Spleen (tissue), 7 donors: ENCODE measurements at regions not wholly inside any gene's neighbourhood (a gene's known extent, or its start where the extent isn't known, plus 50 kb on each side); places are given as distances from the start of the nearest gene placed in this dataset.

Experiments
- CTCF ChIP-seq, 11 experiments: fragments of 200-600 bp in 7 of 11; fragments of 450-650 bp in 4 of 11; sonication (generic) in 4 of 11; IDR thresholded peaks in 8 of 11; conservative IDR thresholded peaks in 3 of 11; 1 replicate in 7 of 11; 2 replicates in 4 of 11; pipeline versions ENCODE4 v1.4.0 to v1.8.0; 2016 to 2021; ENCODE audit warnings: antibody characterized with exemption in 11 of 11, inconsistent platforms in 4 of 11, mild to moderate bottlenecking in 1 of 11
- POLR2AphosphoS5 ChIP-seq, 3 donors: sonication (generic); formaldehyde crosslinking; IDR thresholded peaks; one replicate each; pipeline ENCODE4 v1.5.1; 2017; ENCODE audit warnings: antibody characterized with exemption in 3 of 3
- donor health status: DM: no; HTN: no; CAD: no; lungs with moderate emphysema.
- donor health status: DM: no; HTN: no; CAD: no.
- donor health status: DM: no; HTN: no; CAD: no.

GRCh38 chr3:71962561-71963240, 177.8 kb upstream of the PROK2 start:
- TF ChIP-seq CTCF (IDR thresholded peaks at IDR 0.05 in 8 of 11, conservative IDR thresholded peaks at IDR 0.05 in 3 of 11) (no peak), POLR2AphosphoS5 (IDR thresholded peaks at IDR 0.05) (no peak)
